Transverse colon (tissue), 4 donors: ENCODE measurements at regions not wholly inside any gene's neighbourhood (a gene's known extent, or its start where the extent isn't known, plus 50 kb on each side); places are given as distances from the start of the nearest gene placed in this dataset.

Source experiments
- CTCF ChIP-seq, 5 experiments: fragments of 200-600 bp in 3 of 5; fragments of 450-650 bp in 2 of 5; sonication (generic) in 3 of 5; IDR thresholded peaks; 1 replicate in 2 of 5; 2 replicates in 3 of 5; pipeline ENCODE4 v1.5.1; 2016 to 2017; ENCODE audit warnings: antibody characterized with exemption in 5 of 5, inconsistent platforms in 3 of 5, mild to moderate bottlenecking in 2 of 5, moderate library complexity in 1 of 5
- EP300 ChIP-seq: sonication (generic); formaldehyde crosslinking; IDR thresholded peaks from one replicate; pipeline ENCODE4 v1.6.1; 2017; ENCODE audit warnings: antibody characterized with exemption, low read depth
- POLR2A ChIP-seq: fragments of 450-650 bp; IDR thresholded peaks from one replicate; pipeline ENCODE4 v1.6.1; 2016; ENCODE audit warnings: antibody characterized with exemption, mild to moderate bottlenecking, moderate library complexity
- POLR2AphosphoS5 ChIP-seq, 3 donors: sonication (generic); formaldehyde crosslinking; IDR thresholded peaks; one replicate each; pipeline ENCODE4 v1.6.1; 2016; ENCODE audit warnings: antibody characterized with exemption in 3 of 3

- TF ChIP-seq EP300 (no peak), CTCF (IDR thresholded peaks at IDR 0.05) (no peak), POLR2A (no peak), POLR2AphosphoS5 (IDR thresholded peaks at IDR 0.05) (no peak)
Observed at GRCh38 chr1:29811247-29811646, 574.9 kb downstream of the PTPRU start.
